Activated CD8-positive, alpha-beta T cell treated with anti-CD3 and anti-CD28 coated beads, Interleukin-2, amount 10 ng/mL, durations not matched to agents 7 days and 5 days (primary cell): ENCODE measurements at regions not wholly inside any gene's neighbourhood (a gene's known extent, or its start where the extent isn't known, plus 50 kb on each side); places are given as distances from the start of the nearest gene placed in this dataset.
A peak's percentile ranks its signal among the peaks of the same experiment; 100 is the strongest.

Experiments
- ATAC-seq: fragments of 150-1000 bp; cut with Tn5 transposase; one replicate; pipeline ENCODE4 v1.10.0; 2021; ENCODE audit warnings: moderate library complexity
- CTCF ChIA-PET: fragments of 350-600 bp; sonication (Branson Sonifier 250); formaldehyde crosslinking; loops from one replicate; lab custom pipeline; 2021; ENCODE audit warnings: antibody characterized with exemption; lab: Charles Lee
- POLR2A ChIA-PET: fragments of 350-600 bp; sonication (Branson Sonifier 250); formaldehyde crosslinking; loops from one replicate; lab custom pipeline; 2021; ENCODE audit warnings: antibody characterized with exemption; lab: Charles Lee
- DNase-seq: peaks from one replicate; pipeline ENCODE4 v3.0.0-alpha.2; 2020
- H3K27ac Mint-ChIP-seq: one replicate; pipeline ENCODE4 v1.8.0; 2021; ENCODE audit warnings: mild to moderate bottlenecking, mixed read lengths
- H3K27me3 Mint-ChIP-seq: one replicate; pipeline ENCODE4 v1.8.0; 2021; ENCODE audit warnings: low read depth, mixed read lengths
- H3K36me3 Mint-ChIP-seq: one replicate; pipeline ENCODE4 v1.8.0; 2021; ENCODE audit warnings: low read depth, mixed read lengths
- H3K4me1 Mint-ChIP-seq: one replicate; pipeline ENCODE4 v1.8.0; 2021; ENCODE audit warnings: low read depth, mixed read lengths
- H3K4me3 Mint-ChIP-seq: one replicate; pipeline ENCODE4 v1.8.0; 2021; ENCODE audit warnings: mild to moderate bottlenecking, mixed read lengths
- H3K9me3 Mint-ChIP-seq: one replicate; pipeline ENCODE4 v1.8.0; 2022; ENCODE audit warnings: mixed read lengths; ENCODE audit not compliant: insufficient read depth

- H3K9me3 Mint-ChIP-seq: no peaks in the 10 kb centered on the region
- peaks cover 44% of the 10 kb centered on the region for H3K4me1 Mint-ChIP-seq
- no peak for DNase-seq
- no peak for ATAC-seq
- no peaks in the 10 kb centered on the region for H3K27me3 Mint-ChIP-seq
- CTCF ChIA-PET: interaction anchor here (0.9 to 1.5 kb wide), 2 partner anchors 27 to 28 kb away, joined by 3 to 5 read pairs; no protein-coding TSS in a partner anchor
- peak overlapping the region; percentile 1 for H3K27ac Mint-ChIP-seq
- H3K4me3 Mint-ChIP-seq: no peak overlapping the region
- POLR2A ChIA-PET: interaction anchor here (0.6 to 1.4 kb wide), 2 partner anchors 8 to 28 kb away, joined by 3 to 4 read pairs; no protein-coding TSS in a partner anchor
- H3K36me3 Mint-ChIP-seq: peaks cover 11% of the 10 kb centered on the region
These were observed 138.9 kb upstream of the CCND2 start for GRCh38 chr12:4134448-4135263.

GRCh38 chr12:4133636-4134447 is 139.7 kb upstream of the CCND2 start:
- no peak for ATAC-seq
- H3K36me3 Mint-ChIP-seq: peaks cover 8% of the 10 kb centered on the region
- no peak overlapping the region for H3K27ac Mint-ChIP-seq
- ChIA-PET POLR2A (interaction anchor here (0.6 to 1.4 kb wide), 3 partner anchors 9 to 27 kb away, joined by 3 to 4 read pairs (median 3); no protein-coding TSS in a partner anchor), CTCF (interaction anchor here (1.0 to 1.5 kb wide), 2 partner anchors 26 to 143 kb away, joined by 4 to 5 read pairs; no protein-coding TSS in a partner anchor)
- H3K9me3 Mint-ChIP-seq: no peaks in the 10 kb centered on the region
- no peak for DNase-seq
- H3K27me3 Mint-ChIP-seq: no peaks in the 10 kb centered on the region
- no peak overlapping the region for H3K4me3 Mint-ChIP-seq
- H3K4me1 Mint-ChIP-seq: peaks cover 36% of the 10 kb centered on the region

- ChIA-PET POLR2A (interaction anchor here (1.2 to 1.4 kb wide), 2 partner anchors 10 to 13 kb away, joined by 3 to 4 read pairs; no protein-coding TSS in a partner anchor), CTCF (interaction anchor here (0.9 to 1.0 kb wide), 2 partner anchors 26 to 144 kb away, joined by 3 to 4 read pairs; no protein-coding TSS in a partner anchor)
- ATAC-seq (no peak), DNase-seq (no peak)
- Mint-ChIP-seq H3K9me3 (no peaks in the 10 kb centered on the region), H3K36me3 (peaks cover 4% of the 10 kb centered on the region), H3K4me3 (no peak overlapping the region), H3K27me3 (no peaks in the 10 kb centered on the region), H3K27ac (no peak overlapping the region), H3K4me1 (peaks cover 30% of the 10 kb centered on the region)
These were observed 140.5 kb upstream of the CCND2 start for GRCh38 chr12:4133029-4133428.

GRCh38 chr12:4121506-4122020 is 152.0 kb upstream of the CCND2 start:
- Mint-ChIP-seq H3K27me3 (peaks cover 4% of the 10 kb centered on the region), H3K9me3 (no peaks in the 10 kb centered on the region), H3K27ac (no peak overlapping the region), H3K36me3 (peaks cover 2% of the 10 kb centered on the region), H3K4me3 (no peak overlapping the region), H3K4me1 (peaks cover 48% of the 10 kb centered on the region)
- ChIA-PET POLR2A (no interaction called here), CTCF (interaction anchor here (1.0 to 1.5 kb wide), 3 partner anchors 14 to 155 kb away, joined by 3 to 6 read pairs (median 3); no protein-coding TSS in a partner anchor)
- DNase-seq (peak; percentile 19), ATAC-seq (no peak)

- H3K27ac Mint-ChIP-seq: peak overlapping the region; percentile 19
- H3K36me3 Mint-ChIP-seq: peaks cover 2% of the 10 kb centered on the region
- H3K4me3 Mint-ChIP-seq: no peak overlapping the region
- peak; percentile 19 for DNase-seq
- H3K27me3 Mint-ChIP-seq: no peaks in the 10 kb centered on the region
- CTCF ChIA-PET: interaction anchor here (1.0 to 1.5 kb wide), 3 partner anchors 10 to 156 kb away, joined by 3 to 6 read pairs (median 3); no protein-coding TSS in a partner anchor
- POLR2A ChIA-PET: interaction anchor here (1.1 to 4.6 kb wide), 2 partner anchors 22 to 156 kb away, joined by 3 to 30 read pairs; no protein-coding TSS in a partner anchor
- no peaks in the 10 kb centered on the region for H3K9me3 Mint-ChIP-seq
- no peak for ATAC-seq
- H3K4me1 Mint-ChIP-seq: peaks cover 59% of the 10 kb centered on the region
These were observed 153.1 kb upstream of the CCND2 start for GRCh38 chr12:4120316-4120917.

- ChIA-PET POLR2A (interaction anchor here (0.6 to 4.6 kb wide), 5 partner anchors 12 to 153 kb away, joined by 3 to 30 read pairs (median 16); partner anchors contain the start of gene CCND2), CTCF (interaction anchor here (0.8 to 3.5 kb wide), 3 partner anchors 12 to 23 kb away, joined by 5 to 23 read pairs (median 8); no protein-coding TSS in a partner anchor)
- Mint-ChIP-seq H3K4me3 (peak overlapping the region; percentile 55), H3K36me3 (peaks cover 2% of the 10 kb centered on the region), H3K9me3 (no peaks in the 10 kb centered on the region), H3K27me3 (no peaks in the 10 kb centered on the region), H3K27ac (peak overlapping the region; percentile 88), H3K4me1 (peaks cover 67% of the 10 kb centered on the region)
- ATAC-seq (peak; percentile 10), DNase-seq (peak; percentile 28)
These were observed 154.3 kb upstream of the CCND2 start for GRCh38 chr12:4119157-4119761.

GRCh38 chr12:4118601-4119156 is 154.9 kb upstream of the CCND2 start:
- CTCF ChIA-PET: interaction anchor here (1.0 to 3.6 kb wide), 9 partner anchors 11 to 158 kb away, joined by 3 to 42 read pairs (median 7); partner anchors contain the start of gene CCND2
- Mint-ChIP-seq H3K9me3 (no peaks in the 10 kb centered on the region), H3K27me3 (no peaks in the 10 kb centered on the region), H3K27ac (peak overlapping the region; percentile 88), H3K4me3 (peak overlapping the region; percentile 55), H3K36me3 (peaks cover 2% of the 10 kb centered on the region), H3K4me1 (peaks cover 69% of the 10 kb centered on the region)
- peak; percentile 27 for ATAC-seq
- POLR2A ChIA-PET: interaction anchor here (0.7 to 4.6 kb wide), 8 partner anchors 9 to 158 kb away, joined by 3 to 30 read pairs (median 11); partner anchors contain the start of gene CCND2
- peak; percentile 34 for DNase-seq

- peaks cover 73% of the 10 kb centered on the region for H3K4me1 Mint-ChIP-seq
- peak overlapping the region; percentile 88 for H3K27ac Mint-ChIP-seq
- ATAC-seq: peak; percentile 30
- H3K4me3 Mint-ChIP-seq: peak overlapping the region; percentile 55
- H3K9me3 Mint-ChIP-seq: no peaks in the 10 kb centered on the region
- no peaks in the 10 kb centered on the region for H3K27me3 Mint-ChIP-seq
- H3K36me3 Mint-ChIP-seq: peaks cover 2% of the 10 kb centered on the region
- ChIA-PET POLR2A (interaction anchor here (0.7 to 4.6 kb wide), 10 partner anchors 8 to 159 kb away, joined by 3 to 30 read pairs (median 5); partner anchors contain the start of gene CCND2), CTCF (interaction anchor here (0.7 to 3.6 kb wide), 11 partner anchors 10 to 158 kb away, joined by 3 to 42 read pairs (median 6); partner anchors contain the start of gene CCND2)
- peak; percentile 32 for DNase-seq
These were observed 155.5 kb upstream of the CCND2 start for GRCh38 chr12:4118017-4118510.

- H3K4me1 Mint-ChIP-seq: peaks cover 79% of the 10 kb centered on the region
- no peak for ATAC-seq
- peak; percentile 20 for DNase-seq
These were observed 156.1 kb upstream of the CCND2 start for GRCh38 chr12:4117386-4118016.

More at GRCh38 chr12:4117386-4118016, 156.1 kb upstream of the CCND2 start:
- Mint-ChIP-seq H3K9me3 (no peaks in the 10 kb centered on the region), H3K36me3 (peaks cover 2% of the 10 kb centered on the region), H3K4me3 (peak overlapping the region; percentile 55), H3K27ac (peak overlapping the region; percentile 88), H3K27me3 (no peaks in the 10 kb centered on the region)
- POLR2A ChIA-PET: interaction anchor here (0.7 to 4.6 kb wide), 10 partner anchors 8 to 159 kb away, joined by 3 to 30 read pairs (median 6); partner anchors contain the start of gene CCND2
- CTCF ChIA-PET: interaction anchor here (0.7 to 3.6 kb wide), 13 partner anchors 10 to 159 kb away, joined by 3 to 42 read pairs (median 4); partner anchors contain the start of gene CCND2
